SK-N-SH (cell line): ENCODE measurements at regions not wholly inside any gene's neighbourhood (a gene's known extent, or its start where the extent isn't known, plus 50 kb on each side); places are given as distances from the start of the nearest gene placed in this dataset.

ENCODE experiments used
- EP300 ChIP-seq, 2 experiments: IDR thresholded peaks; 2 replicates each; pipeline versions ENCODE4 v1.4.0 to v1.6.1; 2012; ENCODE audit warnings: borderline replicate concordance in 1 of 2, low read depth in 1 of 2, low read length in 1 of 2
- EZH2phosphoT487 ChIP-seq: fragments of 200-600 bp; sonication (generic); IDR thresholded peaks from 2 replicates; pipeline ENCODE4 v1.6.1; 2017; ENCODE audit warnings: low read depth, mixed run types, mild to moderate bottlenecking, antibody characterized with exemption, moderate library complexity, borderline replicate concordance
- FOXJ3 ChIP-seq: sonication (generic); formaldehyde crosslinking; IDR thresholded peaks from 2 replicates; pipeline ENCODE4 v1.5.1; 2020; ENCODE audit warnings: mild to moderate bottlenecking, missing genetic modification reagents
- JUND ChIP-seq: IDR thresholded peaks from 2 replicates; pipeline ENCODE4 v1.4.0; 2012
- POLR2AphosphoS5 ChIP-seq: IDR thresholded peaks from 2 replicates; pipeline ENCODE4 v1.6.1; 2012; ENCODE audit warnings: low read depth, low read length
- RAD21 ChIP-seq: IDR thresholded peaks from 2 replicates; pipeline ENCODE4 v1.6.1; 2012; ENCODE audit warnings: mild to moderate bottlenecking, low read length
- TAF1 ChIP-seq: IDR thresholded peaks from 2 replicates; pipeline ENCODE4 v1.6.1; 2012; ENCODE audit warnings: low read depth, mild to moderate bottlenecking, low read length, moderate library complexity, borderline replicate concordance
- TF ChIP-seq, protein P1 (sequence below): fragments of 200-600 bp; sonication (generic); IDR thresholded peaks from 2 replicates; pipeline ENCODE4 v1.6.1; 2017; ENCODE audit warnings: antibody characterized with exemption, mild to moderate bottlenecking, moderate library complexity
- TF ChIP-seq, protein P2 (sequence below): fragments of 150-350 bp; IDR thresholded peaks from 2 replicates; pipeline ENCODE4 v1.6.1; 2017; ENCODE audit warnings: antibody characterized with exemption, low read length, low read depth, borderline replicate concordance

DNA sequence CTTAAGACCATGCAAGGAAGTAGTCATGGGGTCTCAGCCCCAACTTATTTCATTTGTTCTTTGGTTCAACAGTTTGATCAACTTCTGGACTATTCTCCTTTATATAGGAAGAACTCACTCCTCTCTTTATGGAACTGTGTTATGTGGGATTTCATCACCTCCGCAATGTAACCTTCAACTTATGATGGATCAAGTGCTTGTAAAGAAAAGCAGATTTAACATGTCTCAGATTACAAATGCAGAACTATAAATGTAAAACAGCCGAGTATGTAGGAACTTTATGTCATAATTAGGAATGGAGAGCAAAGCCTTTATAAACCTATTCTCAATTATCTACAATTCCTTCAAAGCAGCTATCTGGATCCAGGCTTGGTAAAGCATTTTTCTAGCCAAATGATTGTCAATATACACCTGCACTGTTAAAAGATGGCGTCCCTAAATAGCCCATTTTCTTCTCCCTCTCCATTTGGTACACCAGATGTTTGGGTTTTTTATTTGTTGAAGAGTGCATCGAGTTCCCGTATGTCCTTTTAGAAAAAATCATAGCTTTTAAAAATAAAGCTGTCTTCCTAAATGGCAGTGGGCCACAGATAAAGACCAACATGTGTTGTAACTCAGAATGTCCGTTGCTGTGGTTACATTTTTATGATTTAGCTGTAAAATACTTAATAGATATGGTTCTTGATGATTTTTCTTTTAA, 985.1 kb upstream of the SLC35B3 start:
- TF ChIP-seq TAF1 (no peak), JUND (no peak), RAD21 (no peak), EP300 (IDR thresholded peaks at IDR 0.05; ENCODE audit: borderline replicate concordance in 1 of 2, low read depth in 1 of 2, low read length in 1 of 2) (no peak), EZH2phosphoT487 (no peak), POLR2AphosphoS5 (no peak), FOXJ3 (CRISPR knock-in tag) (no peak)
- TF ChIP-seq, protein P1, sequence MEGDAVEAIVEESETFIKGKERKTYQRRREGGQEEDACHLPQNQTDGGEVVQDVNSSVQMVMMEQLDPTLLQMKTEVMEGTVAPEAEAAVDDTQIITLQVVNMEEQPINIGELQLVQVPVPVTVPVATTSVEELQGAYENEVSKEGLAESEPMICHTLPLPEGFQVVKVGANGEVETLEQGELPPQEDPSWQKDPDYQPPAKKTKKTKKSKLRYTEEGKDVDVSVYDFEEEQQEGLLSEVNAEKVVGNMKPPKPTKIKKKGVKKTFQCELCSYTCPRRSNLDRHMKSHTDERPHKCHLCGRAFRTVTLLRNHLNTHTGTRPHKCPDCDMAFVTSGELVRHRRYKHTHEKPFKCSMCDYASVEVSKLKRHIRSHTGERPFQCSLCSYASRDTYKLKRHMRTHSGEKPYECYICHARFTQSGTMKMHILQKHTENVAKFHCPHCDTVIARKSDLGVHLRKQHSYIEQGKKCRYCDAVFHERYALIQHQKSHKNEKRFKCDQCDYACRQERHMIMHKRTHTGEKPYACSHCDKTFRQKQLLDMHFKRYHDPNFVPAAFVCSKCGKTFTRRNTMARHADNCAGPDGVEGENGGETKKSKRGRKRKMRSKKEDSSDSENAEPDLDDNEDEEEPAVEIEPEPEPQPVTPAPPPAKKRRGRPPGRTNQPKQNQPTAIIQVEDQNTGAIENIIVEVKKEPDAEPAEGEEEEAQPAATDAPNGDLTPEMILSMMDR: no peak
- TF ChIP-seq, protein P2, sequence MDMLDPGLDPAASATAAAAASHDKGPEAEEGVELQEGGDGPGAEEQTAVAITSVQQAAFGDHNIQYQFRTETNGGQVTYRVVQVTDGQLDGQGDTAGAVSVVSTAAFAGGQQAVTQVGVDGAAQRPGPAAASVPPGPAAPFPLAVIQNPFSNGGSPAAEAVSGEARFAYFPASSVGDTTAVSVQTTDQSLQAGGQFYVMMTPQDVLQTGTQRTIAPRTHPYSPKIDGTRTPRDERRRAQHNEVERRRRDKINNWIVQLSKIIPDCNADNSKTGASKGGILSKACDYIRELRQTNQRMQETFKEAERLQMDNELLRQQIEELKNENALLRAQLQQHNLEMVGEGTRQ: no peak
